ENCODE measurements at regions not wholly inside any gene's neighbourhood (a gene's known extent, or its start where the extent isn't known, plus 50 kb on each side); places are given as distances from the start of the nearest gene placed in this dataset.

GRCh38 chr1:42070996-42071395 lies 82.2 kb upstream of the GUCA2B start:
- Mint-ChIP-seq H3K9me3 (peaks cover 0 to 4% (median 0%) of the 10 kb centered on the region in 7 donors), H3K36me3 (no peaks in the 10 kb centered on the region), H3K27ac (no peak overlapping the region), H3K4me3 (no peak overlapping the region), H3K27me3 (ENCODE audit: low read depth in 3 of 3) (peaks cover 2 to 17% (median 5%) of the 10 kb centered on the region in 3 donors), H3K4me1 (no peaks in the 10 kb centered on the region)
- no peak for TF ChIP-seq CTCF (IDR thresholded peaks at IDR 0.05)
- Histone ChIP-seq H3K79me2 (ENCODE audit: insufficient read depth, low read length) (no peaks in the 10 kb centered on the region), H3K4me3 (replicated peaks in 1 of 3; ENCODE audit: low read depth in 2 of 3, low read length in 3 of 3) (no peak overlapping the region), H3K27me3 (ENCODE audit: control insufficient read depth in 2 of 2, insufficient read depth in 2 of 2, low read length in 2 of 2) (no peaks in the 10 kb centered on the region), H3K9me3 (replicated peaks in 1 of 2; ENCODE audit: control insufficient read depth in 1 of 2, insufficient read depth in 1 of 2, low read length in 2 of 2) (no peaks in the 10 kb centered on the region), H2AFZ (ENCODE audit: insufficient read depth, low read depth, low read length, poor library complexity, severe bottlenecking) (no peak overlapping the region), H3K4me2 (replicated peaks; ENCODE audit: extremely low read depth, low read length, poor library complexity, severe bottlenecking) (no peak overlapping the region), H3K4me1 (ENCODE audit: control insufficient read depth in 1 of 2, insufficient read depth in 2 of 2, low read length in 2 of 2) (no peaks in the 10 kb centered on the region), H3K27ac (ENCODE audit: low read depth in 1 of 2, low read length in 2 of 2) (no peak overlapping the region), H3K9ac (ENCODE audit: insufficient read depth, low read length, poor library complexity, severe bottlenecking) (no peak overlapping the region), H3K36me3 (replicated peaks in 1 of 2; ENCODE audit: control insufficient read depth in 1 of 2, insufficient read depth in 2 of 2, low read length in 2 of 2) (no peaks in the 10 kb centered on the region), H4K20me1 (ENCODE audit: insufficient read depth, low read length) (no peaks in the 10 kb centered on the region)
- intact Hi-C loops (cut with micrococcal nuclease) = no loop called here
- no peak for DNase-seq
- no CpG with 5 or more reads among the region's 2 CpGs for WGBS (ENCODE audit: insufficient coverage)

- Mint-ChIP-seq H3K4me1 (no peaks in the 10 kb centered on the region), H3K9me3 (peaks cover 13 to 34% (median 26%) of the 10 kb centered on the region in 7 donors), H3K4me3 (no peak overlapping the region), H3K27me3 (ENCODE audit: low read depth in 3 of 3) (peaks cover 1 to 9% (median 3%) of the 10 kb centered on the region in 3 donors), H3K36me3 (no peaks in the 10 kb centered on the region), H3K27ac (no peak overlapping the region)
- Histone ChIP-seq H3K36me3 (replicated peaks in 1 of 2; ENCODE audit: control insufficient read depth in 1 of 2, insufficient read depth in 2 of 2, low read length in 2 of 2) (no peaks in the 10 kb centered on the region), H3K9ac (ENCODE audit: insufficient read depth, low read length, poor library complexity, severe bottlenecking) (no peak overlapping the region), H3K9me3 (replicated peaks in 1 of 2; ENCODE audit: control insufficient read depth in 1 of 2, insufficient read depth in 1 of 2, low read length in 2 of 2) (peaks cover 8 to 13% of the 10 kb centered on the region in 2 donors), H3K79me2 (ENCODE audit: insufficient read depth, low read length) (no peaks in the 10 kb centered on the region), H3K27ac (ENCODE audit: low read depth in 1 of 2, low read length in 2 of 2) (no peak overlapping the region), H3K27me3 (ENCODE audit: control insufficient read depth in 2 of 2, insufficient read depth in 2 of 2, low read length in 2 of 2) (no peaks in the 10 kb centered on the region), H4K20me1 (ENCODE audit: insufficient read depth, low read length) (no peaks in the 10 kb centered on the region), H3K4me3 (replicated peaks in 1 of 3; ENCODE audit: low read depth in 2 of 3, low read length in 3 of 3) (no peak overlapping the region), H3K4me2 (replicated peaks; ENCODE audit: extremely low read depth, low read length, poor library complexity, severe bottlenecking) (no peak overlapping the region), H2AFZ (ENCODE audit: insufficient read depth, low read depth, low read length, poor library complexity, severe bottlenecking) (no peak overlapping the region), H3K4me1 (ENCODE audit: control insufficient read depth in 1 of 2, insufficient read depth in 2 of 2, low read length in 2 of 2) (no peaks in the 10 kb centered on the region)
- intact Hi-C loops (cut with micrococcal nuclease) = no loop called here
- no CpG with 5 or more reads among the region's 3 CpGs for WGBS (ENCODE audit: insufficient coverage)
- TF ChIP-seq CTCF (IDR thresholded peaks at IDR 0.05) = no peak
- DNase-seq = no peak
These were observed 95.4 kb upstream of the GUCA2B start for GRCh38 chr1:42057800-42058199.

All from CD14-positive monocyte (primary cell).